HS-27A (cell line): ENCODE measurements at regions not wholly inside any gene's neighbourhood (a gene's known extent, or its start where the extent isn't known, plus 50 kb on each side); places are given as distances from the start of the nearest gene placed in this dataset.
"Not testable (repeated sequence)": the region's sequence is repeated elsewhere in the genome, so short reads cannot be mapped to it uniquely, and the experiment has no call there.

Source experiments
- DNase-seq: peaks from one replicate; pipeline ENCODE4 v3.0.0-alpha.2; 2012; ENCODE audit warnings: low read depth, missing footprints

- no peak for DNase-seq
These were observed 562.8 kb downstream of the GALC start for GRCh38 chr14:87430214-87430613.

- no peak for DNase-seq
These were observed 573.1 kb downstream of the GALC start for GRCh38 chr14:87419925-87420324.

- no peak for DNase-seq
These were observed 581.6 kb downstream of the GALC start for GRCh38 chr14:87411370-87411769.

GRCh38 chr14:87409393-87409792 lies 583.6 kb downstream of the GALC start:
- DNase-seq = no peak

- no peak for DNase-seq
These were observed 585.6 kb downstream of the GALC start for GRCh38 chr14:87407344-87407743.

- no peak for DNase-seq
These were observed 587.4 kb downstream of the GALC start for GRCh38 chr14:87405563-87405962.

GRCh38 chr14:87397499-87397898 lies 595.5 kb downstream of the GALC start:
- DNase-seq = no peak

GRCh38 chr14:87391066-87391465 lies 601.9 kb downstream of the GALC start:
- DNase-seq = no peak

- DNase-seq = no peak
These were observed 604.0 kb downstream of the GALC start for GRCh38 chr14:87388946-87389345.

- DNase-seq = no peak
These were observed 605.2 kb downstream of the GALC start for GRCh38 chr14:87387806-87388205.

- DNase-seq = no peak
These were observed 606.5 kb downstream of the GALC start for GRCh38 chr14:87386524-87386923.

GRCh38 chr14:87380054-87380453 lies 612.9 kb downstream of the GALC start:
- no peak for DNase-seq

GRCh38 chr14:87368751-87369150 lies 624.2 kb downstream of the GALC start:
- no peak for DNase-seq

- DNase-seq = not testable (repeated sequence)
These were observed 632.7 kb downstream of the GALC start for GRCh38 chr14:87360246-87360645.

GRCh38 chr14:87351007-87351406 lies 642.0 kb downstream of the GALC start:
- DNase-seq = no peak

- DNase-seq = no peak
These were observed 643.1 kb downstream of the GALC start for GRCh38 chr14:87349921-87350320.

GRCh38 chr14:87343652-87344051 lies 649.3 kb downstream of the GALC start:
- no peak for DNase-seq

- DNase-seq = no peak
These were observed 657.8 kb downstream of the GALC start for GRCh38 chr14:87334997-87335685.

- no peak for DNase-seq
These were observed 661.0 kb downstream of the GALC start for GRCh38 chr14:87331991-87332390.

- no peak for DNase-seq
These were observed 667.2 kb downstream of the GALC start for GRCh38 chr14:87325741-87326140.

GRCh38 chr14:87323191-87323590 lies 669.8 kb downstream of the GALC start:
- no peak for DNase-seq

- DNase-seq = no peak
These were observed 671.4 kb downstream of the GALC start for GRCh38 chr14:87321548-87321947.

- no peak for DNase-seq
These were observed 680.1 kb downstream of the GALC start for GRCh38 chr14:87312894-87313205.

GRCh38 chr14:87312169-87312893 lies 680.7 kb downstream of the GALC start:
- DNase-seq = no peak
